PC-9 (cell line): ENCODE measurements at regions not wholly inside any gene's neighbourhood (a gene's known extent, or its start where the extent isn't known, plus 50 kb on each side); places are given as distances from the start of the nearest gene placed in this dataset.

Experiments
- EZH2 ChIP-seq: fragments of 200-600 bp; sonication (generic); IDR thresholded peaks from 2 replicates; pipeline ENCODE4 v1.8.0; 2017; ENCODE audit warnings: antibody characterized with exemption, low read depth
- TF ChIP-seq, protein P1 (sequence below): fragments of 200-600 bp; sonication (generic); conservative IDR thresholded peaks from 2 replicates; pipeline ENCODE4 v1.6.1; 2017; ENCODE audit warnings: mixed run types, antibody characterized with exemption, mild to moderate bottlenecking, moderate library complexity

GRCh38 chr3:146770881-146771280 lies 165.7 kb upstream of the PLSCR5 start:
- TF ChIP-seq, protein P1, sequence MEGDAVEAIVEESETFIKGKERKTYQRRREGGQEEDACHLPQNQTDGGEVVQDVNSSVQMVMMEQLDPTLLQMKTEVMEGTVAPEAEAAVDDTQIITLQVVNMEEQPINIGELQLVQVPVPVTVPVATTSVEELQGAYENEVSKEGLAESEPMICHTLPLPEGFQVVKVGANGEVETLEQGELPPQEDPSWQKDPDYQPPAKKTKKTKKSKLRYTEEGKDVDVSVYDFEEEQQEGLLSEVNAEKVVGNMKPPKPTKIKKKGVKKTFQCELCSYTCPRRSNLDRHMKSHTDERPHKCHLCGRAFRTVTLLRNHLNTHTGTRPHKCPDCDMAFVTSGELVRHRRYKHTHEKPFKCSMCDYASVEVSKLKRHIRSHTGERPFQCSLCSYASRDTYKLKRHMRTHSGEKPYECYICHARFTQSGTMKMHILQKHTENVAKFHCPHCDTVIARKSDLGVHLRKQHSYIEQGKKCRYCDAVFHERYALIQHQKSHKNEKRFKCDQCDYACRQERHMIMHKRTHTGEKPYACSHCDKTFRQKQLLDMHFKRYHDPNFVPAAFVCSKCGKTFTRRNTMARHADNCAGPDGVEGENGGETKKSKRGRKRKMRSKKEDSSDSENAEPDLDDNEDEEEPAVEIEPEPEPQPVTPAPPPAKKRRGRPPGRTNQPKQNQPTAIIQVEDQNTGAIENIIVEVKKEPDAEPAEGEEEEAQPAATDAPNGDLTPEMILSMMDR: no peak
- TF ChIP-seq EZH2: no peak
